Neuronal stem cell (in vitro differentiated cells): ENCODE measurements at regions not wholly inside any gene's neighbourhood (a gene's known extent, or its start where the extent isn't known, plus 50 kb on each side); places are given as distances from the start of the nearest gene placed in this dataset.

Experiments used
- DNase-seq: peaks from one replicate; pipeline ENCODE4 v3.0.0-alpha.2; 2013; ENCODE audit warnings: low spot score
- H2AFZ ChIP-seq: one replicate; pipeline ENCODE4 v1.6.1; 2013; ENCODE audit warnings: mild to moderate bottlenecking, low read length, inconsistent platforms
- H2AK5ac ChIP-seq: 2 replicates; pipeline ENCODE4 v1.6.1; 2013; ENCODE audit warnings: low read depth, mild to moderate bottlenecking, inconsistent platforms, low read length, moderate library complexity, mixed read lengths
- H2BK120ac ChIP-seq: 2 replicates; pipeline ENCODE4 v1.6.1; 2013; ENCODE audit warnings: low read depth, mild to moderate bottlenecking, inconsistent platforms, low read length, moderate library complexity, mixed read lengths
- H2BK12ac ChIP-seq: one replicate; pipeline ENCODE4 v1.6.1; 2013; ENCODE audit warnings: low read length, inconsistent platforms
- H2BK15ac ChIP-seq: 2 replicates; pipeline ENCODE4 v1.6.1; 2013; ENCODE audit warnings: mild to moderate bottlenecking, low read length, inconsistent platforms, mixed read lengths
- H2BK5ac ChIP-seq: one replicate; pipeline ENCODE4 v1.6.1; 2013; ENCODE audit warnings: inconsistent platforms, mild to moderate bottlenecking, low read length, moderate library complexity
- H3K14ac ChIP-seq: one replicate; pipeline ENCODE4 v1.6.1; 2013; ENCODE audit warnings: low read length, inconsistent platforms
- H3K18ac ChIP-seq: 2 replicates; pipeline ENCODE4 v1.6.1; 2013; ENCODE audit warnings: low read length, inconsistent platforms
- H3K23ac ChIP-seq: 2 replicates; pipeline ENCODE4 v1.6.1; 2013; ENCODE audit warnings: low read depth, mild to moderate bottlenecking, mixed read lengths, low read length, inconsistent platforms; ENCODE audit not compliant: poor library complexity
- H3K27ac ChIP-seq: replicated peaks from 3 replicates; pipeline ENCODE4 v1.5.1; 2013; ENCODE audit warnings: low read length, inconsistent platforms
- H3K27me3 ChIP-seq, 3 experiments: 2 replicates each; pipeline ENCODE4 v1.6.1; 2013; ENCODE audit warnings: low read length in 3 of 3, mild to moderate bottlenecking in 2 of 3, inconsistent platforms in 1 of 3, low read depth in 1 of 3, mixed read lengths in 1 of 3, moderate library complexity in 1 of 3; ENCODE audit not compliant: control insufficient read depth in 3 of 3, insufficient read depth in 3 of 3
- H3K36me3 ChIP-seq, 2 donors: replicated peaks in 1 of 2; 2 replicates each; pipeline ENCODE4 v1.6.1; 2013; ENCODE audit warnings: low read length in 2 of 2; ENCODE audit not compliant: control insufficient read depth in 2 of 2, insufficient read depth in 2 of 2
- H3K4ac ChIP-seq: 2 replicates; pipeline ENCODE4 v1.6.1; 2013; ENCODE audit warnings: inconsistent platforms, mild to moderate bottlenecking, low read length, moderate library complexity
- H3K4me1 ChIP-seq, 2 donors: 1 replicate in 1 of 2; 2 replicates in 1 of 2; pipeline ENCODE4 v1.6.1; 2013; ENCODE audit warnings: low read length in 2 of 2, low read depth in 1 of 2; ENCODE audit not compliant: control insufficient read depth in 2 of 2, insufficient read depth in 1 of 2
- H3K4me2 ChIP-seq: one replicate; pipeline ENCODE4 v1.6.1; 2013; ENCODE audit warnings: mild to moderate bottlenecking, low read length, inconsistent platforms; ENCODE audit not compliant: insufficient read depth, poor library complexity, severe bottlenecking
- H3K4me3 ChIP-seq, 2 donors: 2 replicates each; pipeline ENCODE4 v1.5.1; 2013; ENCODE audit warnings: low read length in 2 of 2, mild to moderate bottlenecking in 2 of 2, inconsistent platforms in 1 of 2, moderate library complexity in 1 of 2
- H3K79me1 ChIP-seq: one replicate; pipeline ENCODE4 v1.6.1; 2013; ENCODE audit warnings: low read depth, mild to moderate bottlenecking, inconsistent platforms, low read length, moderate library complexity
- H3K9ac ChIP-seq: one replicate; pipeline ENCODE4 v1.6.1; 2013; ENCODE audit warnings: mild to moderate bottlenecking, low read depth, low read length, inconsistent platforms; ENCODE audit not compliant: poor library complexity
- H3K9me3 ChIP-seq, 2 donors: replicated peaks in 1 of 2; 2 replicates each; pipeline versions ENCODE3 to v1.6.1; 2013; ENCODE audit warnings: low read length in 2 of 2, mild to moderate bottlenecking in 2 of 2, inconsistent platforms in 1 of 2, low read depth in 1 of 2, mixed read lengths in 1 of 2, moderate library complexity in 1 of 2; ENCODE audit not compliant: control insufficient read depth in 2 of 2, insufficient read depth in 1 of 2
- H4K8ac ChIP-seq: one replicate; pipeline ENCODE4 v1.6.1; 2013; ENCODE audit warnings: low read depth, mild to moderate bottlenecking, inconsistent platforms, low read length, moderate library complexity
- H4K91ac ChIP-seq: one replicate; pipeline ENCODE4 v1.6.1; 2013; ENCODE audit warnings: low read length, low read depth, mild to moderate bottlenecking, inconsistent platforms; ENCODE audit not compliant: poor library complexity
- WGBS, 2 donors: extraction: QIAGEN DNeasy Blood & Tissue Kit; methylation state at CpG; one replicate each; pipeline ENCODE4 v1.1.7; 2013; ENCODE audit warnings: missing lambda C conversion rate in 2 of 2, mixed read lengths in 1 of 2; ENCODE audit not compliant: insufficient read length in 2 of 2, insufficient replicate concordance in 1 of 2; ENCODE audit errors: extremely low coverage in 2 of 2; 5-methylcytosine and 5-hydroxymethylcytosine counted together

GRCh38 chr6:24054388-24054787, 71.6 kb upstream of the NRSN1 start:
- H4K91ac ChIP-seq = no peak overlapping the region
- H2AFZ ChIP-seq = no peak overlapping the region
- H3K4me3 ChIP-seq = no peak overlapping the region
- H4K8ac ChIP-seq = no peak overlapping the region
- H3K4ac ChIP-seq = no peak overlapping the region
- H3K9me3 ChIP-seq = no peaks in the 10 kb centered on the region
- no peaks in the 10 kb centered on the region for H3K36me3 ChIP-seq
- no peak overlapping the region for H3K18ac ChIP-seq
- no peak overlapping the region for H2AK5ac ChIP-seq
- WGBS, 2 donors = 100% methylated on average over 1 of the region's 3 CpGs; no CpG with 5 or more reads in 1 of the 2 donors
- no peak overlapping the region for H3K14ac ChIP-seq
- no peak overlapping the region for H2BK12ac ChIP-seq
- no peak overlapping the region for H3K23ac ChIP-seq
- H3K27me3 ChIP-seq = no peaks in the 10 kb centered on the region
- no peak overlapping the region for H2BK15ac ChIP-seq
- no peak overlapping the region for H3K9ac ChIP-seq
- no peak overlapping the region for H2BK5ac ChIP-seq
- no peak overlapping the region for H3K4me2 ChIP-seq
- no peaks in the 10 kb centered on the region for H3K79me1 ChIP-seq
- H2BK120ac ChIP-seq = no peak overlapping the region
- DNase-seq = no peak
- no peak overlapping the region for H3K27ac ChIP-seq
- no peaks in the 10 kb centered on the region for H3K4me1 ChIP-seq

GRCh38 chr6:24056567-24056966, 69.4 kb upstream of the NRSN1 start:
- Histone ChIP-seq H3K4me3 (no peak overlapping the region), H3K9ac (no peak overlapping the region), H2BK120ac (no peak overlapping the region), H3K18ac (no peak overlapping the region), H4K8ac (no peak overlapping the region), H2BK15ac (no peak overlapping the region), H3K79me1 (no peaks in the 10 kb centered on the region), H4K91ac (no peak overlapping the region), H3K9me3 (no peaks in the 10 kb centered on the region), H2AFZ (no peak overlapping the region), H3K4me2 (no peak overlapping the region), H3K4me1 (no peaks in the 10 kb centered on the region), H3K4ac (no peak overlapping the region), H3K36me3 (no peaks in the 10 kb centered on the region), H3K27ac (no peak overlapping the region), H3K14ac (no peak overlapping the region), H3K23ac (no peak overlapping the region), H3K27me3 (no peaks in the 10 kb centered on the region), H2BK12ac (no peak overlapping the region), H2AK5ac (no peak overlapping the region), H2BK5ac (no peak overlapping the region)
- no peak for DNase-seq
- no CpG with 5 or more reads among the region's 4 CpGs for WGBS, 2 donors

GRCh38 chr6:24057030-24057429, 69.0 kb upstream of the NRSN1 start:
- H2AFZ ChIP-seq = no peak overlapping the region
- H3K27me3 ChIP-seq = no peaks in the 10 kb centered on the region
- no peak overlapping the region for H4K91ac ChIP-seq
- H3K4me2 ChIP-seq = no peak overlapping the region
- H3K27ac ChIP-seq = no peak overlapping the region
- no peak overlapping the region for H3K14ac ChIP-seq
- no peak overlapping the region for H3K23ac ChIP-seq
- no peaks in the 10 kb centered on the region for H3K36me3 ChIP-seq
- H2BK15ac ChIP-seq = no peak overlapping the region
- no peaks in the 10 kb centered on the region for H3K4me1 ChIP-seq
- H4K8ac ChIP-seq = no peak overlapping the region
- H3K9me3 ChIP-seq = no peaks in the 10 kb centered on the region
- no peak overlapping the region for H3K9ac ChIP-seq
- H3K4me3 ChIP-seq = no peak overlapping the region
- no peak overlapping the region for H2AK5ac ChIP-seq
- H2BK120ac ChIP-seq = no peak overlapping the region
- H3K18ac ChIP-seq = no peak overlapping the region
- WGBS, 2 donors = no CpG with 5 or more reads among the region's 3 CpGs
- no peak overlapping the region for H2BK5ac ChIP-seq
- H3K79me1 ChIP-seq = no peaks in the 10 kb centered on the region
- H3K4ac ChIP-seq = no peak overlapping the region
- DNase-seq = no peak
- H2BK12ac ChIP-seq = no peak overlapping the region

- DNase-seq = no peak
- Histone ChIP-seq H3K4me2 (no peak overlapping the region), H3K27me3 (no peaks in the 10 kb centered on the region), H2AK5ac (no peak overlapping the region), H3K14ac (no peak overlapping the region), H3K9me3 (no peaks in the 10 kb centered on the region), H3K4me3 (no peak overlapping the region), H3K18ac (no peak overlapping the region), H3K4me1 (no peaks in the 10 kb centered on the region), H2BK12ac (no peak overlapping the region), H3K9ac (no peak overlapping the region), H3K27ac (no peak overlapping the region), H3K36me3 (no peaks in the 10 kb centered on the region), H4K91ac (no peak overlapping the region), H2AFZ (no peak overlapping the region), H2BK5ac (no peak overlapping the region), H2BK120ac (no peak overlapping the region), H4K8ac (no peak overlapping the region), H3K79me1 (no peaks in the 10 kb centered on the region), H3K23ac (no peak overlapping the region), H3K4ac (no peak overlapping the region), H2BK15ac (no peak overlapping the region)
- WGBS, 2 donors = no CpG with 5 or more reads among the region's 2 CpGs
Observed at GRCh38 chr6:24060982-24061754, 64.8 kb upstream of the NRSN1 start.
